HepG2 (cell line): ENCODE measurements at regions not wholly inside any gene's neighbourhood (a gene's known extent, or its start where the extent isn't known, plus 50 kb on each side); places are given as distances from the start of the nearest gene placed in this dataset.

Source experiments
- ATAC-seq: fragments of 200-7000 bp; cut with Tn5 transposase; 3 replicates; pipeline ENCODE4 v1.9.1; 2020; ENCODE audit warnings: mild to moderate bottlenecking, moderate library complexity
- BruUV-seq: library from RNA; stranded (reverse); fragments of 400-500 nt; replicated peaks from 2 replicates; lab custom pipeline; 2021; lab: Mats Ljungman, UMichigan
- CTCF ChIA-PET: fragments of 300-600 bp; formaldehyde crosslinking; extraction: SDS; loops from one replicate; lab custom pipeline; 2021; ENCODE audit warnings: low total read pairs, inconsistent platforms, low intra/inter-chr PET ratio; lab: Yijun Ruan, JAX
- POLR2A ChIA-PET: fragments of 350-600 bp; sonication (Branson Sonifier 250); formaldehyde crosslinking; loops from one replicate; lab custom pipeline; 2020; ENCODE audit warnings: antibody characterized with exemption, inconsistent platforms; lab: Yijun Ruan, JAX
- DNase-seq: peaks from one replicate; pipeline ENCODE4 v3.0.0-alpha.2; 2015; ENCODE audit warnings: low spot score
- FAIRE-seq: peaks from 3 replicates; lab custom pipeline; 2011; peaks lifted over from hg19 to GRCh38; lab: Jason Lieb, UNC
- H2AFZ ChIP-seq: one replicate; pipeline ENCODE4 v1.6.1; 2011; ENCODE audit warnings: low read length, inconsistent platforms
- H3K27ac ChIP-seq: fragments of 300-600 bp; 3 replicates; pipeline ENCODE4 v1.8.0; 2011; ENCODE audit warnings: mixed run types, mild to moderate bottlenecking, mixed read lengths, low read length, inconsistent platforms; ENCODE audit not compliant: insufficient read depth; ENCODE audit errors: extremely low read length
- H3K27me3 ChIP-seq, 2 experiments: fragments of 200-600 bp in 1 of 2; 2 replicates in 1 of 2; 3 replicates in 1 of 2; pipeline versions ENCODE4 v1.6.0 to v1.8.0; 2011; ENCODE audit warnings: low read length in 2 of 2, mild to moderate bottlenecking in 2 of 2, moderate library complexity in 2 of 2, inconsistent platforms in 1 of 2; ENCODE audit not compliant: insufficient read depth in 2 of 2, control insufficient read depth in 1 of 2
- H3K36me3 ChIP-seq, 2 experiments: fragments of 200-600 bp in 1 of 2; replicated peaks in 1 of 2; 2 replicates in 1 of 2; 3 replicates in 1 of 2; pipeline versions ENCODE4 v1.5.1 to v1.8.0; 2011; ENCODE audit warnings: low read length in 2 of 2, inconsistent platforms in 1 of 2; ENCODE audit not compliant: insufficient read depth in 2 of 2, control insufficient read depth in 1 of 2
- H3K4me1 ChIP-seq: 2 replicates; pipeline ENCODE4 v1.5.1; 2012; ENCODE audit warnings: low read length, inconsistent platforms; ENCODE audit not compliant: insufficient read depth
- H3K4me2 ChIP-seq: 2 replicates; pipeline ENCODE4 v1.6.0; 2011; ENCODE audit warnings: low read depth, low read length, inconsistent platforms
- H3K4me3 ChIP-seq, 3 experiments: fragments of 200-600 bp in 1 of 3; sonication (generic), shearing (Covaris generic) in 1 of 3; replicated peaks in 1 of 3; 2 replicates each; pipeline ENCODE4 v1.5.1; 2011 to 2016; ENCODE audit warnings: low read length in 3 of 3, inconsistent platforms in 2 of 3, low read depth in 2 of 3, mild to moderate bottlenecking in 2 of 3, control low read depth in 1 of 3, mixed read lengths in 1 of 3; ENCODE audit not compliant: insufficient read depth in 1 of 3
- H3K79me2 ChIP-seq: one replicate; pipeline ENCODE4 v1.6.1; 2011; ENCODE audit warnings: low read length, inconsistent platforms; ENCODE audit not compliant: insufficient read depth
- H3K9ac ChIP-seq: 2 replicates; pipeline ENCODE4 v1.6.0; 2011; ENCODE audit warnings: mild to moderate bottlenecking, low read depth, low read length, inconsistent platforms; ENCODE audit not compliant: insufficient read depth
- H3K9me3 ChIP-seq: 2 replicates; pipeline ENCODE4 v1.5.1; 2012; ENCODE audit warnings: mild to moderate bottlenecking, low read length
- H4K20me1 ChIP-seq: 2 replicates; pipeline ENCODE4 v1.6.0; 2011; ENCODE audit warnings: inconsistent platforms, mild to moderate bottlenecking, low read length, moderate library complexity; ENCODE audit not compliant: insufficient read depth
- AKAP8 ChIP-seq: sonication (generic); formaldehyde crosslinking; IDR thresholded peaks from 2 replicates; pipeline ENCODE4 v1.5.1; 2020; ENCODE audit warnings: mild to moderate bottlenecking, missing genetic modification reagents
- HMGXB4 ChIP-seq, 2 experiments: sonication (generic) in 1 of 2; formaldehyde crosslinking in 1 of 2; IDR thresholded peaks; 2 replicates each; pipeline versions ENCODE4 v1.4.0 to v1.6.1; 2018 to 2020; ENCODE audit warnings: missing genetic modification reagents in 2 of 2, borderline replicate concordance in 1 of 2, low read depth in 1 of 2, mild to moderate bottlenecking in 1 of 2, missing biosample characterization in 1 of 2
- MBNL3 ChIP-seq: fragments of 250-450 bp; sonication (Bioruptor Pico); conservative IDR thresholded peaks from 2 replicates; pipeline ENCODE4 v1.8.0; 2022; ENCODE audit warnings: mild to moderate bottlenecking, inconsistent platforms
- MED13 ChIP-seq: sonication (generic); formaldehyde crosslinking; IDR thresholded peaks from 2 replicates; pipeline ENCODE4 v1.5.0; 2020; ENCODE audit warnings: missing genetic modification reagents
- PAXIP1 ChIP-seq: sonication (generic); formaldehyde crosslinking; conservative IDR thresholded peaks from 2 replicates; pipeline ENCODE4 v1.4.0; 2020; ENCODE audit warnings: mild to moderate bottlenecking, missing genetic modification reagents, moderate library complexity
- TBX3 ChIP-seq: fragments of 450-650 bp; IDR thresholded peaks from 2 replicates; pipeline ENCODE4 v1.6.1; 2017; ENCODE audit warnings: antibody characterized with exemption, mild to moderate bottlenecking, inconsistent platforms, borderline replicate concordance
- ZFP37 ChIP-seq: sonication (generic); formaldehyde crosslinking; IDR thresholded peaks from 2 replicates; pipeline ENCODE4 v1.4.0; 2020; ENCODE audit warnings: missing genetic modification reagents, borderline replicate concordance
- ZNF256 ChIP-seq: sonication (generic); formaldehyde crosslinking; conservative IDR thresholded peaks from 2 replicates; pipeline ENCODE4 v1.4.0; 2020; ENCODE audit warnings: missing genetic modification reagents
- ZNF280B ChIP-seq: sonication (generic); formaldehyde crosslinking; IDR thresholded peaks from 2 replicates; pipeline ENCODE4 v1.5.0; 2020; ENCODE audit warnings: missing genetic modification reagents, mild to moderate bottlenecking, borderline replicate concordance
- ZNF296 ChIP-seq: sonication (generic); formaldehyde crosslinking; conservative IDR thresholded peaks from 2 replicates; pipeline ENCODE4 v1.5.0; 2020; ENCODE audit warnings: mild to moderate bottlenecking, missing genetic modification reagents
- ZNF75D ChIP-seq: sonication (generic); formaldehyde crosslinking; IDR thresholded peaks from 2 replicates; pipeline ENCODE4 v1.8.1; 2023; ENCODE audit warnings: missing genetic modification reagents, mild to moderate bottlenecking, borderline replicate concordance
- WGBS: methylation state at CpG from one replicate; pipeline ENCODE4 v1.1.6; 2017; ENCODE audit warnings: low lambda C conversion rate; 5-methylcytosine and 5-hydroxymethylcytosine counted together
- in situ Hi-C: cut with HindIII; loops from 2 replicates; pipeline ENCODE4 v1.10.0; 2017; ENCODE audit warnings: low pct_unique_long_range_greater_than_20kb; ENCODE audit not compliant: extremely low pct_ligation_motif_present
- intact Hi-C: fragments of 100-400 bp; cut with micrococcal nuclease; formaldehyde crosslinking; loops from one replicate; pipeline ENCODE4 v1.10.0; 2022; ENCODE audit not compliant: unreplicated experiment

GRCh38 chr12:65537978-65538377 is 259.5 kb downstream of the MSRB3 start (continued):
- no peak for TF ChIP-seq PAXIP1 (CRISPR knock-in tag)
- TF ChIP-seq ZNF256, result no peak

- TF ChIP-seq MBNL3 (CRISPR knock-in tag), result no peak
- no peak for TF ChIP-seq ZNF75D
- no peak for TF ChIP-seq MED13 (CRISPR knock-in tag)
- no peak for TF ChIP-seq ZFP37 (CRISPR knock-in tag)
- no peak for TF ChIP-seq TBX3
- no peak for TF ChIP-seq ZNF296
- no peak for TF ChIP-seq ZNF280B (CRISPR knock-in tag)
- no peak for TF ChIP-seq AKAP8 (CRISPR knock-in tag)
- no peak for TF ChIP-seq HMGXB4 (CRISPR knock-in tag; IDR thresholded peaks at IDR 0.05; ENCODE audit: borderline replicate concordance in 1 of 2, low read depth in 1 of 2)
- Histone ChIP-seq H3K4me1 (no peaks in the 10 kb centered on the region), H3K9me3 (peaks cover 22% of the 10 kb centered on the region), H3K9ac (no peak overlapping the region), H4K20me1 (no peaks in the 10 kb centered on the region), H2AFZ (no peak overlapping the region), H3K27ac (no peak overlapping the region), H3K4me2 (no peak overlapping the region), H3K36me3 (no peaks in the 10 kb centered on the region), H3K27me3 (no peaks in the 10 kb centered on the region), H3K79me2 (no peaks in the 10 kb centered on the region), H3K4me3 (no peak overlapping the region)
- BruUV-seq, result no TSS peak
- WGBS, result 0% methylated on average over 1 of the region's 1 CpG
- intact Hi-C loops (no loop called here), in situ Hi-C loops (no loop called here)
- FAIRE-seq (no peak), DNase-seq (no peak), ATAC-seq (no peak)
- ChIA-PET POLR2A (no interaction called here), CTCF (no interaction called here)
Measured at GRCh38 chr12:65539023-65539422, 260.5 kb downstream of the MSRB3 start.
